Karpas-422 (cell line): ENCODE measurements at regions not wholly inside any gene's neighbourhood (a gene's known extent, or its start where the extent isn't known, plus 50 kb on each side); places are given as distances from the start of the nearest gene placed in this dataset.
"Not testable (repeated sequence)": the region's sequence is repeated elsewhere in the genome, so short reads cannot be mapped to it uniquely, and the experiment has no call there.

Experiments used
- DNase-seq: peaks from one replicate; pipeline ENCODE4 v3.0.0-alpha.2; 2015
- H2AFZ ChIP-seq: fragments of 200-600 bp; sonication (generic); 2 replicates; pipeline ENCODE4 v1.6.1; 2014; ENCODE audit warnings: antibody characterized with exemption, low read length, mixed read lengths
- H3K27ac ChIP-seq: fragments of 200-600 bp; sonication (generic); 2 replicates; pipeline ENCODE4 v1.5.1; 2014; ENCODE audit warnings: mild to moderate bottlenecking, low read length, moderate library complexity
- H3K27me3 ChIP-seq: fragments of 200-600 bp; sonication (generic); 2 replicates; pipeline ENCODE4 v1.6.1; 2014; ENCODE audit warnings: low read length, mixed read lengths
- H3K36me3 ChIP-seq: fragments of 200-600 bp; sonication (generic); 2 replicates; pipeline ENCODE4 v1.6.1; 2014; ENCODE audit warnings: low read length, mixed read lengths; ENCODE audit not compliant: insufficient read depth
- H3K4me1 ChIP-seq: fragments of 200-600 bp; sonication (generic); 2 replicates; pipeline ENCODE4 v1.6.1; 2014; ENCODE audit warnings: mild to moderate bottlenecking, low read length, mixed read lengths
- H3K4me2 ChIP-seq: fragments of 200-600 bp; sonication (generic); 2 replicates; pipeline ENCODE4 v1.6.1; 2014; ENCODE audit warnings: low read length, low read depth, mild to moderate bottlenecking; ENCODE audit not compliant: poor library complexity, severe bottlenecking
- H3K4me3 ChIP-seq: fragments of 200-600 bp; sonication (generic); 2 replicates; pipeline ENCODE4 v1.5.1; 2014; ENCODE audit warnings: mild to moderate bottlenecking, antibody characterized with exemption, low read length, mixed read lengths
- H3K79me2 ChIP-seq: fragments of 200-600 bp; sonication (generic); 2 replicates; pipeline ENCODE4 v1.6.1; 2014; ENCODE audit warnings: mild to moderate bottlenecking, low read length, mixed read lengths
- H3K9ac ChIP-seq: fragments of 200-600 bp; sonication (generic); 2 replicates; pipeline ENCODE4 v1.6.0; 2014; ENCODE audit warnings: low read length
- H3K9me2 ChIP-seq: fragments of 200-600 bp; sonication (generic), shearing (Covaris generic); replicated peaks from 2 replicates; pipeline ENCODE4 v1.6.0; 2014; ENCODE audit warnings: mild to moderate bottlenecking, low read length, moderate library complexity; ENCODE audit not compliant: insufficient read depth
- H3K9me3 ChIP-seq: fragments of 300-700, 200-600 bp; sonication (generic); 2 replicates; pipeline ENCODE4 v1.6.1; 2014; ENCODE audit warnings: low read length, mixed read lengths
- H4K20me1 ChIP-seq: fragments of 200-600 bp; sonication (generic); 2 replicates; pipeline ENCODE4 v1.6.1; 2014; ENCODE audit warnings: mild to moderate bottlenecking, antibody characterized with exemption, low read length, low read depth; ENCODE audit not compliant: insufficient read depth

GRCh38 chr4:114318309-114318708 is 280.3 kb upstream of the UGT8 start:
- no peak overlapping the region for H3K9ac ChIP-seq
- no peaks in the 10 kb centered on the region for H3K79me2 ChIP-seq
- H4K20me1 ChIP-seq = no peaks in the 10 kb centered on the region
- H3K4me2 ChIP-seq = no peak overlapping the region
- H2AFZ ChIP-seq = no peak overlapping the region
- DNase-seq = no peak
- H3K27me3 ChIP-seq = no peaks in the 10 kb centered on the region; the same call in 1 of the 2 replicates
- no peak overlapping the region for H3K4me3 ChIP-seq
- H3K36me3 ChIP-seq = no peaks in the 10 kb centered on the region
- H3K9me3 ChIP-seq = no peaks in the 10 kb centered on the region
- no peaks in the 10 kb centered on the region for H3K9me2 ChIP-seq
- no peaks in the 10 kb centered on the region for H3K4me1 ChIP-seq
- no peak overlapping the region for H3K27ac ChIP-seq

GRCh38 chr4:114320126-114320525 is 278.5 kb upstream of the UGT8 start:
- no peak overlapping the region for H3K27ac ChIP-seq
- no peaks in the 10 kb centered on the region for H3K79me2 ChIP-seq
- no peak overlapping the region for H2AFZ ChIP-seq
- H3K4me1 ChIP-seq = no peaks in the 10 kb centered on the region
- H3K9ac ChIP-seq = no peak overlapping the region
- no peaks in the 10 kb centered on the region for H3K9me3 ChIP-seq
- no peak overlapping the region for H3K4me3 ChIP-seq
- no peak for DNase-seq
- H3K9me2 ChIP-seq = no peaks in the 10 kb centered on the region
- H3K4me2 ChIP-seq = no peak overlapping the region
- no peaks in the 10 kb centered on the region for H3K36me3 ChIP-seq
- no peaks in the 10 kb centered on the region; the same call in 1 of the 2 replicates for H3K27me3 ChIP-seq
- H4K20me1 ChIP-seq = no peaks in the 10 kb centered on the region

GRCh38 chr4:114321366-114321765 is 277.2 kb upstream of the UGT8 start:
- Histone ChIP-seq H3K36me3 (no peaks in the 10 kb centered on the region), H3K4me1 (no peaks in the 10 kb centered on the region), H3K9me2 (no peaks in the 10 kb centered on the region), H2AFZ (no peak overlapping the region), H3K27me3 (no peaks in the 10 kb centered on the region; the same call in 1 of the 2 replicates), H3K9me3 (no peaks in the 10 kb centered on the region), H3K4me3 (no peak overlapping the region), H4K20me1 (no peaks in the 10 kb centered on the region), H3K9ac (no peak overlapping the region), H3K79me2 (no peaks in the 10 kb centered on the region), H3K4me2 (no peak overlapping the region), H3K27ac (no peak overlapping the region)
- DNase-seq = no peak

GRCh38 chr4:114323841-114324240 is 274.8 kb upstream of the UGT8 start:
- no peak overlapping the region for H3K4me3 ChIP-seq
- H3K27me3 ChIP-seq = no peaks in the 10 kb centered on the region; the same call in 1 of the 2 replicates
- no peaks in the 10 kb centered on the region for H3K79me2 ChIP-seq
- no peaks in the 10 kb centered on the region for H3K4me1 ChIP-seq
- no peaks in the 10 kb centered on the region for H3K9me3 ChIP-seq
- no peaks in the 10 kb centered on the region for H4K20me1 ChIP-seq
- no peak for DNase-seq
- H3K4me2 ChIP-seq = no peak overlapping the region
- H3K36me3 ChIP-seq = no peaks in the 10 kb centered on the region
- no peak overlapping the region for H2AFZ ChIP-seq
- H3K9ac ChIP-seq = no peak overlapping the region
- no peaks in the 10 kb centered on the region for H3K9me2 ChIP-seq
- no peak overlapping the region for H3K27ac ChIP-seq

GRCh38 chr4:114326358-114326757 is 272.2 kb upstream of the UGT8 start:
- no peaks in the 10 kb centered on the region for H3K79me2 ChIP-seq
- H3K9me2 ChIP-seq = no peaks in the 10 kb centered on the region
- no peak for DNase-seq
- H2AFZ ChIP-seq = no peak overlapping the region
- no peaks in the 10 kb centered on the region for H3K36me3 ChIP-seq
- H4K20me1 ChIP-seq = no peaks in the 10 kb centered on the region
- H3K9ac ChIP-seq = no peak overlapping the region
- no peaks in the 10 kb centered on the region for H3K27me3 ChIP-seq
- H3K9me3 ChIP-seq = no peaks in the 10 kb centered on the region
- H3K27ac ChIP-seq = no peak overlapping the region
- no peaks in the 10 kb centered on the region for H3K4me1 ChIP-seq
- no peak overlapping the region for H3K4me3 ChIP-seq
- H3K4me2 ChIP-seq = no peak overlapping the region

GRCh38 chr4:114332119-114332518 is 266.5 kb upstream of the UGT8 start:
- H3K9me3 ChIP-seq = no peaks in the 10 kb centered on the region
- H2AFZ ChIP-seq = no peak overlapping the region
- no peak overlapping the region for H3K4me3 ChIP-seq
- H3K4me1 ChIP-seq = no peaks in the 10 kb centered on the region
- no peaks in the 10 kb centered on the region for H3K27me3 ChIP-seq
- H3K4me2 ChIP-seq = no peak overlapping the region
- no peak overlapping the region for H3K9ac ChIP-seq
- no peaks in the 10 kb centered on the region for H4K20me1 ChIP-seq
- no peak for DNase-seq
- no peaks in the 10 kb centered on the region for H3K9me2 ChIP-seq
- H3K27ac ChIP-seq = no peak overlapping the region
- no peaks in the 10 kb centered on the region for H3K79me2 ChIP-seq
- H3K36me3 ChIP-seq = no peaks in the 10 kb centered on the region

- H3K27ac ChIP-seq, H2AFZ ChIP-seq, H3K27me3 ChIP-seq, H3K9me3 ChIP-seq, H3K9me2 ChIP-seq, H3K4me2 ChIP-seq, H4K20me1 ChIP-seq, H3K9ac ChIP-seq, H3K4me3 ChIP-seq, H3K4me1 ChIP-seq, DNase-seq, H3K79me2 ChIP-seq, H3K36me3 ChIP-seq: not testable (repeated sequence)
Measured at GRCh38 chr4:114334363-114334762, 264.2 kb upstream of the UGT8 start.

GRCh38 chr4:114334884-114335330 is 263.7 kb upstream of the UGT8 start:
- H3K36me3 ChIP-seq = no peaks in the 10 kb centered on the region
- no peaks in the 10 kb centered on the region for H3K27me3 ChIP-seq
- no peaks in the 10 kb centered on the region for H3K4me1 ChIP-seq
- no peak overlapping the region for H3K27ac ChIP-seq
- H3K4me3 ChIP-seq = no peak overlapping the region
- no peaks in the 10 kb centered on the region for H4K20me1 ChIP-seq
- H3K79me2 ChIP-seq = no peaks in the 10 kb centered on the region
- no peak overlapping the region for H2AFZ ChIP-seq
- H3K9ac ChIP-seq = no peak overlapping the region
- DNase-seq = no peak
- no peak overlapping the region for H3K4me2 ChIP-seq
- H3K9me2 ChIP-seq = no peaks in the 10 kb centered on the region
- no peaks in the 10 kb centered on the region for H3K9me3 ChIP-seq

GRCh38 chr4:114335339-114335738 is 263.3 kb upstream of the UGT8 start:
- Histone ChIP-seq H3K9ac (no peak overlapping the region), H2AFZ (no peak overlapping the region), H3K79me2 (no peaks in the 10 kb centered on the region), H3K27ac (no peak overlapping the region), H3K9me3 (no peaks in the 10 kb centered on the region), H3K4me2 (no peak overlapping the region), H3K27me3 (no peaks in the 10 kb centered on the region), H3K9me2 (no peaks in the 10 kb centered on the region), H3K36me3 (no peaks in the 10 kb centered on the region), H3K4me1 (no peaks in the 10 kb centered on the region), H4K20me1 (no peaks in the 10 kb centered on the region), H3K4me3 (no peak overlapping the region)
- DNase-seq = no peak
